GM21381 (cell line): ENCODE measurements at regions not wholly inside any gene's neighbourhood (a gene's known extent, or its start where the extent isn't known, plus 50 kb on each side); places are given as distances from the start of the nearest gene placed in this dataset.

Experiments
- ATAC-seq: cut with Tn5 transposase; IDR thresholded peaks from one replicate; pipeline ENCODE4 v1.9.1; 2021; ENCODE audit warnings: mild to moderate bottlenecking, moderate library complexity; ENCODE audit not compliant: unreplicated experiment

- no peak for ATAC-seq
Measured at GRCh38 chr2:12300927-12301326, 415.8 kb upstream of the TRIB2 start.

GRCh38 chr2:12302140-12302539 lies 414.6 kb upstream of the TRIB2 start:
- no peak for ATAC-seq

GRCh38 chr2:12302691-12303090 lies 414.0 kb upstream of the TRIB2 start:
- ATAC-seq: no peak

- ATAC-seq: no peak
Measured at GRCh38 chr2:12303181-12304030, 413.3 kb upstream of the TRIB2 start.

GRCh38 chr2:12304564-12305171 lies 412.1 kb upstream of the TRIB2 start:
- no peak for ATAC-seq

GRCh38 chr2:12305931-12306330 lies 410.8 kb upstream of the TRIB2 start:
- ATAC-seq: no peak

- no peak for ATAC-seq
Measured at GRCh38 chr2:12310399-12310798, 406.3 kb upstream of the TRIB2 start.

GRCh38 chr2:12313445-12314126 lies 403.1 kb upstream of the TRIB2 start:
- no peak for ATAC-seq

- no peak for ATAC-seq
Measured at GRCh38 chr2:12314127-12314760, 402.5 kb upstream of the TRIB2 start.

- ATAC-seq: no peak
Measured at GRCh38 chr2:12315224-12315623, 401.5 kb upstream of the TRIB2 start.

GRCh38 chr2:12316476-12316875 lies 400.3 kb upstream of the TRIB2 start:
- no peak for ATAC-seq

GRCh38 chr2:12317286-12317685 lies 399.4 kb upstream of the TRIB2 start:
- no peak for ATAC-seq

GRCh38 chr2:12317814-12318426 lies 398.8 kb upstream of the TRIB2 start:
- no peak for ATAC-seq

- no peak for ATAC-seq
Measured at GRCh38 chr2:12318427-12319057, 398.2 kb upstream of the TRIB2 start.

- ATAC-seq: no peak
Measured at GRCh38 chr2:12320027-12320734, 396.6 kb upstream of the TRIB2 start.

GRCh38 chr2:12320991-12321641 lies 395.6 kb upstream of the TRIB2 start:
- ATAC-seq: no peak

GRCh38 chr2:12321886-12322285 lies 394.9 kb upstream of the TRIB2 start:
- no peak for ATAC-seq

- no peak for ATAC-seq
Measured at GRCh38 chr2:12325806-12326205, 390.9 kb upstream of the TRIB2 start.

- no peak for ATAC-seq
Measured at GRCh38 chr2:12326449-12327190, 390.1 kb upstream of the TRIB2 start.
